Caco-2 (cell line): ENCODE measurements at regions not wholly inside any gene's neighbourhood (a gene's known extent, or its start where the extent isn't known, plus 50 kb on each side); places are given as distances from the start of the nearest gene placed in this dataset.

Experiments
- BruUV-seq: library from RNA; stranded (reverse); fragments of 400-500 nt; replicated peaks from 2 replicates; lab custom pipeline; 2021; lab: Mats Ljungman, UMichigan
- CTCF ChIA-PET: fragments of 300-600 bp; sonication (Branson Sonifier 250); formaldehyde crosslinking; loops from one replicate; lab custom pipeline; 2022; ENCODE audit warnings: antibody characterized with exemption; lab: Charles Lee
- POLR2A ChIA-PET: fragments of 300-600 bp; sonication (Branson Sonifier 250); formaldehyde crosslinking; loops from one replicate; lab custom pipeline; 2022; ENCODE audit warnings: antibody characterized with exemption; lab: Charles Lee
- DNase-seq, 2 experiments: peaks; one replicate each; pipeline versions ENCODE4 v3.0.0 to v3.0.0-alpha.2; 2020 to 2022
- H3K27me3 ChIP-seq: replicated peaks from 2 replicates; pipeline ENCODE4 v1.6.0; 2011; ENCODE audit warnings: low read length; ENCODE audit not compliant: control insufficient read depth, insufficient read depth
- H3K36me3 ChIP-seq: 2 replicates; pipeline ENCODE4 v1.5.1; 2011; ENCODE audit warnings: low read length; ENCODE audit not compliant: control insufficient read depth, insufficient read depth
- H3K4me1 ChIP-seq: fragments of 250-450 bp; sonication (Bioruptor Pico); 2 replicates; pipeline ENCODE4 v1.5.1; 2020; ENCODE audit warnings: mild to moderate bottlenecking
- H3K4me3 ChIP-seq: 2 replicates; pipeline ENCODE4 v1.5.1; 2011; ENCODE audit warnings: low read depth, mild to moderate bottlenecking, control low read depth, low read length
- H3K9me3 ChIP-seq: fragments of 250-450 bp; sonication (Bioruptor Pico); 2 replicates; pipeline ENCODE4 v1.5.1; 2020; ENCODE audit warnings: mild to moderate bottlenecking, moderate library complexity
- H3K27ac Mint-ChIP-seq: one replicate; pipeline ENCODE4 v1.8.0; 2022; ENCODE audit warnings: mixed read lengths; ENCODE audit not compliant: unreplicated experiment
- H3K27me3 Mint-ChIP-seq: one replicate; pipeline ENCODE4 v1.8.0; 2022; ENCODE audit warnings: mixed read lengths; ENCODE audit not compliant: insufficient read depth, unreplicated experiment
- H3K36me3 Mint-ChIP-seq: one replicate; pipeline ENCODE4 v1.8.0; 2022; ENCODE audit warnings: mild to moderate bottlenecking, mixed read lengths; ENCODE audit not compliant: insufficient read depth, unreplicated experiment
- H3K4me1 Mint-ChIP-seq: one replicate; pipeline ENCODE4 v1.8.0; 2022; ENCODE audit warnings: low read depth, mixed read lengths; ENCODE audit not compliant: unreplicated experiment
- H3K4me3 Mint-ChIP-seq: one replicate; pipeline ENCODE4 v1.8.0; 2022; ENCODE audit warnings: mild to moderate bottlenecking, moderate library complexity, mixed read lengths; ENCODE audit not compliant: unreplicated experiment
- H3K9me3 Mint-ChIP-seq: one replicate; pipeline ENCODE4 v1.8.0; 2022; ENCODE audit warnings: mixed read lengths; ENCODE audit not compliant: unreplicated experiment
- CTCF ChIP-seq, 2 experiments: fragments of 200-600 bp in 1 of 2; IDR thresholded peaks; 1 replicate in 1 of 2; 2 replicates in 1 of 2; pipeline versions ENCODE4 v1.5.1 to v1.8.0; 2011 to 2022; ENCODE audit warnings: antibody characterized with exemption in 1 of 2, control low read depth in 1 of 2, inconsistent platforms in 1 of 2, low read depth in 1 of 2, low read length in 1 of 2, mild to moderate bottlenecking in 1 of 2, moderate library complexity in 1 of 2; ENCODE audit not compliant: insufficient read depth in 1 of 2, severe bottlenecking in 1 of 2, unreplicated experiment in 1 of 2
- intact Hi-C: fragments of 100-400 bp; cut with micrococcal nuclease; formaldehyde crosslinking; loops from one replicate; pipeline ENCODE4 v1.10.0; 2022; ENCODE audit not compliant: unreplicated experiment

- no peaks in the 10 kb centered on the region for H3K27me3 Mint-ChIP-seq
- H3K9me3 ChIP-seq = no peaks in the 10 kb centered on the region; the same call in 1 of the 2 replicates
- ChIA-PET CTCF (interaction anchor here (0.7 to 1.1 kb wide), 8 partner anchors 9 to 334 kb away, joined by 3 to 10 read pairs (median 4); no protein-coding TSS in a partner anchor), POLR2A (no interaction called here)
- no peaks in the 10 kb centered on the region for H3K36me3 ChIP-seq
- no peaks in the 10 kb centered on the region for H3K27me3 ChIP-seq
- DNase-seq = no peak
- H3K27ac Mint-ChIP-seq = no peak overlapping the region
- no peaks in the 10 kb centered on the region for H3K36me3 Mint-ChIP-seq
- no peak for TF ChIP-seq CTCF (IDR thresholded peaks at IDR 0.05; ENCODE audit: insufficient read depth in 1 of 2, low read depth in 1 of 2, low read length in 1 of 2, severe bottlenecking in 1 of 2, unreplicated experiment in 1 of 2)
- H3K4me1 ChIP-seq = no peaks in the 10 kb centered on the region
- no peaks in the 10 kb centered on the region for H3K4me1 Mint-ChIP-seq
- H3K4me3 ChIP-seq = no peak overlapping the region
- BruUV-seq = no TSS peak
- H3K9me3 Mint-ChIP-seq = no peaks in the 10 kb centered on the region
- intact Hi-C loops = loop anchor here (1.0 to 2.0 kb wide), 3 partner anchors 18 to 249 kb away; no protein-coding TSS in a partner anchor
- H3K4me3 Mint-ChIP-seq = no peak overlapping the region
These were observed 52.8 kb upstream of the FILIP1 start for GRCh38 chr6:75546381-75546780.

- Histone ChIP-seq H3K27me3 (no peaks in the 10 kb centered on the region), H3K9me3 (no peaks in the 10 kb centered on the region), H3K36me3 (no peaks in the 10 kb centered on the region), H3K4me3 (no peak overlapping the region), H3K4me1 (no peaks in the 10 kb centered on the region)
- no peaks in the 10 kb centered on the region for H3K9me3 Mint-ChIP-seq
- H3K4me3 Mint-ChIP-seq = no peak overlapping the region
- DNase-seq = no peak
- no peaks in the 10 kb centered on the region for H3K27me3 Mint-ChIP-seq
- no peaks in the 10 kb centered on the region for H3K4me1 Mint-ChIP-seq
- ChIA-PET CTCF (no interaction called here), POLR2A (no interaction called here)
- H3K27ac Mint-ChIP-seq = no peak overlapping the region
- H3K36me3 Mint-ChIP-seq = no peaks in the 10 kb centered on the region
- no peak for TF ChIP-seq CTCF (IDR thresholded peaks at IDR 0.05; ENCODE audit: insufficient read depth in 1 of 2, low read depth in 1 of 2, low read length in 1 of 2, severe bottlenecking in 1 of 2, unreplicated experiment in 1 of 2)
- intact Hi-C loops = no loop called here
- BruUV-seq = no TSS peak
These were observed 51.0 kb upstream of the SENP6 start for GRCh38 chr6:75550544-75551167.

GRCh38 chr6:75551367-75551952 lies 50.2 kb upstream of the SENP6 start:
- no peak for TF ChIP-seq CTCF (IDR thresholded peaks at IDR 0.05; ENCODE audit: insufficient read depth in 1 of 2, low read depth in 1 of 2, low read length in 1 of 2, severe bottlenecking in 1 of 2, unreplicated experiment in 1 of 2)
- POLR2A ChIA-PET = no interaction called here
- Histone ChIP-seq H3K27me3 (no peaks in the 10 kb centered on the region), H3K36me3 (no peaks in the 10 kb centered on the region), H3K9me3 (no peaks in the 10 kb centered on the region), H3K4me1 (no peaks in the 10 kb centered on the region), H3K4me3 (no peak overlapping the region)
- Mint-ChIP-seq H3K9me3 (no peaks in the 10 kb centered on the region), H3K4me1 (no peaks in the 10 kb centered on the region), H3K27ac (no peak overlapping the region), H3K27me3 (no peaks in the 10 kb centered on the region), H3K36me3 (no peaks in the 10 kb centered on the region), H3K4me3 (no peak overlapping the region)
- CTCF ChIA-PET = no interaction called here
- BruUV-seq = no TSS peak
- intact Hi-C loops = no loop called here
- DNase-seq = no peak
